ENCODE measurements at regions not wholly inside any gene's neighbourhood (a gene's known extent, or its start where the extent isn't known, plus 50 kb on each side); places are given as distances from the start of the nearest gene placed in this dataset.

DNA sequence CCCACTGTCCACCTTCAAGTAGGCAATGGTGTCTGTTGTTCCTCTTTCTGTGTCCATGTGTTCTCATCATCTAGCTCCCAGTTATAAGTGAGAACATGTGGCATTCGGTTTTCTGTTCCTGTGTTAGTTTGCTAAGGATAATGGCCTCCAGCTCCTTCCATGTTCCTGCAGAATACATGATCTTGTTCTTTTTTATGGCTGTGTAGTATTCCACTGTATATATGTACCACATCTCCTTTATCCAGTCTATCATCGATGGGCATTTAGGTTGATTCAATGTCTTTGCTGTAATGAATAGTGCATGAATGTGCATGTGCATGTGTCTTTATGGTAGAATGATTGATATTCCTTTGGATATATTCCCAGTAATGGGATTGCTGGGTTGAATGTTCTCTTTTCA lies 123.3 kb upstream of the LHX5 start:
- no peaks in the 10 kb centered on the region for H3K36me3 ChIP-seq (ENCODE audit: insufficient read depth)
- no peak overlapping the region for H3K4me3 ChIP-seq (ENCODE audit: low read depth, low read length)
- no peak for DNase-seq (ENCODE audit: extremely low spot score)
- H3K27ac ChIP-seq (ENCODE audit: low read depth) = no peak overlapping the region
- no peaks in the 10 kb centered on the region for H3K4me1 ChIP-seq (ENCODE audit: insufficient read depth)
- 78% methylated on average over 2 of the region's 2 CpGs for WGBS

DNA sequence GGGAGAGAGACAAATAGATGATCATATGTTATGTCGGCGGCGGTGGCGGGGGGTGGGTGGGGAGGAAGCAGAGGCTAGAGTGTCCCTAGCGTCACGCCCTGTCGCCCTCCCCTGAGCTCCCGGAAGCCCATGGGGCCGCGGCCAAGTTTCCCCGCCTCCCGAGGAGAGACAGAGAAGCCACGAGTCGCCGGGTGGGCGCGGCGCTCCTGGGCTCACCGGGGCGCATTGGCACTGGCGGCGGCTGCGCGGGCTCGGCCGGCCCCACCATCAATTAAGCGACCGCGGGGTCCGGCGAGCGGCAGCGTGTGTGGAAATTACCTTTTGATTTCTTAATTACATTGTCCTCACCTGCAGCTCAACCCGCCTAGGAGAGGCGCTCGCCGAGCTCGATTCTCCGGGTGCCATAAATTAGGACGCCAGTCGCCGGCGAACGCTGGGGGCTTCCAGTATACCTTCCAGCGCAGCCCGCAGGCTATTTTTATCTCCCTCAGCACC lies 119.9 kb upstream of the LHX5 start:
- under 1% methylated on average over 46 of the region's 46 CpGs for WGBS
- no peak overlapping the region for H3K27ac ChIP-seq (ENCODE audit: low read depth)
- DNase-seq (ENCODE audit: extremely low spot score) = no peak
- H3K4me1 ChIP-seq (ENCODE audit: insufficient read depth) = no peaks in the 10 kb centered on the region
- H3K4me3 ChIP-seq (ENCODE audit: low read depth, low read length) = no peak overlapping the region
- H3K36me3 ChIP-seq (ENCODE audit: insufficient read depth) = no peaks in the 10 kb centered on the region

DNA sequence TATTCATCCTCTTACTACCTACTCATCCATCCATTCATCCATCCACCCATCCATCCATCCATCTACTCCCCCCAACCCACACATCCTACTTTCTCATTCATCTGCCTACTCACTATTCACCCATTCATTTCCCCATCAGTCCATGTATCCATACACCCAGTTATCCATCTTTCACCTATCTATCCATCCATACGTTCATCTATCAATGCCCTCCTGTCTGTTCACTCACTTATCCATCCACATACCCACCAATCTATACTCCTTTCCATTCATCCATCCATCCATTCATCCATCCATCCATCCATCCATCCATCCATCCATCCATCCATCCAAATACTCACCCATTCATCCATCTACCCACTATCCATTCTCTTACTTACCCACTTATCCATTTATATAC lies 117.8 kb upstream of the LHX5 start:
- Histone ChIP-seq H3K4me3 (ENCODE audit: low read depth, low read length) (no peak overlapping the region), H3K36me3 (ENCODE audit: insufficient read depth) (no peaks in the 10 kb centered on the region), H3K4me1 (ENCODE audit: insufficient read depth) (no peaks in the 10 kb centered on the region), H3K27ac (ENCODE audit: low read depth) (no peak overlapping the region)
- 73% methylated on average over 1 of the region's 1 CpG for WGBS
- no peak for DNase-seq (ENCODE audit: extremely low spot score)

GRCh38 chr12:113587720-113588119 lies 116.0 kb upstream of the LHX5 start:
- Histone ChIP-seq H3K27ac (ENCODE audit: low read depth) (no peak overlapping the region), H3K4me1 (ENCODE audit: insufficient read depth) (no peaks in the 10 kb centered on the region), H3K4me3 (ENCODE audit: low read depth, low read length) (no peak overlapping the region), H3K36me3 (ENCODE audit: insufficient read depth) (no peaks in the 10 kb centered on the region)
- WGBS = 4% methylated on average over 5 of the region's 5 CpGs
- no peak for DNase-seq (ENCODE audit: extremely low spot score)

GRCh38 chr12:113586461-113586860 lies 114.8 kb upstream of the LHX5 start:
- Histone ChIP-seq H3K36me3 (ENCODE audit: insufficient read depth) (no peaks in the 10 kb centered on the region), H3K4me1 (ENCODE audit: insufficient read depth) (no peaks in the 10 kb centered on the region), H3K27ac (ENCODE audit: low read depth) (no peak overlapping the region), H3K4me3 (ENCODE audit: low read depth, low read length) (no peak overlapping the region)
- whole genome bisulfite sequencing = 84% methylated on average over 4 of the region's 4 CpGs
- no peak for DNase-seq (ENCODE audit: extremely low spot score)

DNA sequence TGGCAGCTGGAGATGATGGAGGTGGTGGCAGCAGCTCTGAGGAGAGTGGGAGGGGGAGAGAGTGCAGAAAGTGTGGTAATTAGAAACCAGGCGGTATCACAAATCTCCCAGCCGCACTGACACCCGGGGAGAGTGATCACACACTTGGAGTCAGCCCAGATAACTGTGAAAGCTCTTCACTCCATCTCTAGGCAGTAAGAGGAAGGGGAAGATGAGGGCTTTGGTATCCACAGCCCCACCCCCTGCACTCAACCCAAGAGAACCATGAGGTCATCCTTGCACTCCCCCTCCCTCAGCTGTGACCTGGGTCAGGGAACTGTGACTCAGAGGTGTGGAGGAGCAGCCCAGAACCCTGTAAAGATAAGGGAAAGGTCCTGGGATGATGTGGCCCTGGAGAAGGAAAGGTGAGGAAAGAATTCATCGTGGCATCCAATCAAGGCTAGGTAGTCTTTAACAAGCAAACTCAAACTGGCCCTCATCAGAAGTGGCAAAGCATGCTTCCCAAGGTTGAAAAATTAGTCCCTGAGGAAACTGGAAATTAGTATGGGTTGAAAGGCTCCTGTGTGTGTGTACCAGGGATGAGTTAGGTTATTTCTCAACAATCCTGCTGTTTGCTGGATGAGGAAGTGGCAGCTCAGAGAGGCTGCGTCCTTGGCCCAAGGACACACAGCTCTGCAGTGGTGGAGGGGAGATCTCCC lies 111.0 kb upstream of the LHX5 start:
- WGBS = 28% methylated on average over 5 of the region's 5 CpGs
- H3K36me3 ChIP-seq (ENCODE audit: insufficient read depth) = no peaks in the 10 kb centered on the region
- no peak for DNase-seq (ENCODE audit: extremely low spot score)
- H3K27ac ChIP-seq (ENCODE audit: low read depth) = no peak overlapping the region
- no peak overlapping the region for H3K4me3 ChIP-seq (ENCODE audit: low read depth, low read length)
- no peaks in the 10 kb centered on the region for H3K4me1 ChIP-seq (ENCODE audit: insufficient read depth)

GRCh38 chr12:113581342-113581741 lies 109.7 kb upstream of the LHX5 start:
- Histone ChIP-seq H3K27ac (ENCODE audit: low read depth) (no peak overlapping the region), H3K4me1 (ENCODE audit: insufficient read depth) (no peaks in the 10 kb centered on the region), H3K4me3 (ENCODE audit: low read depth, low read length) (no peak overlapping the region), H3K36me3 (ENCODE audit: insufficient read depth) (no peaks in the 10 kb centered on the region)
- DNase-seq (ENCODE audit: extremely low spot score) = no peak

GRCh38 chr12:113580437-113580836 lies 108.8 kb upstream of the LHX5 start:
- Histone ChIP-seq H3K4me3 (ENCODE audit: low read depth, low read length) (no peak overlapping the region), H3K27ac (ENCODE audit: low read depth) (no peak overlapping the region), H3K4me1 (ENCODE audit: insufficient read depth) (no peaks in the 10 kb centered on the region), H3K36me3 (ENCODE audit: insufficient read depth) (no peaks in the 10 kb centered on the region)
- WGBS = 25% methylated on average over 2 of the region's 2 CpGs
- DNase-seq (ENCODE audit: extremely low spot score) = no peak

GRCh38 chr12:113577464-113578129 lies 105.9 kb upstream of the LHX5 start:
- no peak overlapping the region for H3K27ac ChIP-seq (ENCODE audit: low read depth)
- no peak for DNase-seq (ENCODE audit: extremely low spot score)
- no peak overlapping the region for H3K4me3 ChIP-seq (ENCODE audit: low read depth, low read length)
- H3K4me1 ChIP-seq (ENCODE audit: insufficient read depth) = no peaks in the 10 kb centered on the region
- no peaks in the 10 kb centered on the region for H3K36me3 ChIP-seq (ENCODE audit: insufficient read depth)
- WGBS = 38% methylated on average over 7 of the region's 7 CpGs

DNA sequence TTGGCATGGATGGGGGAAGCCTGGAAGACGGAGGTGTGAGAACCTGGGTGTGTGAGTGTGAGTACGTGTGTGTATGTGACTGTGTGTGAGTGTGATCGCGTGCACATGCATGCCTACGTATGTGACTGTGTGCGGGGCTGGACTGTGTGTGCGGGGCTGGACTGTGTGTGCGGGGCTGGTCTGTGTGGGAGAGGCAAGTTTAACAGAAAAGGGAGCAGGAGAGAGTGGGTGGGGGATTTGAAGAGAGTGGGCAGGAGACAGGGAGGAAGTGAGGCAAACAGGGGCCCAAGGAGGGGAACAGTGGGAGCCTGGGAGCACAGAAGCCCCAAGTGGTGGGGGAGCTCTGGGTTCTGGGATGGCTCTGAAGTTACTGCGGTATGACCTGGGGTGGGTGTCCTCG lies 103.7 kb upstream of the LHX5 start:
- Histone ChIP-seq H3K27ac (ENCODE audit: low read depth) (no peak overlapping the region), H3K4me1 (ENCODE audit: insufficient read depth) (no peaks in the 10 kb centered on the region), H3K36me3 (ENCODE audit: insufficient read depth) (no peaks in the 10 kb centered on the region), H3K4me3 (ENCODE audit: low read depth, low read length) (no peak overlapping the region)
- no peak for DNase-seq (ENCODE audit: extremely low spot score)
- WGBS = 72% methylated on average over 10 of the region's 10 CpGs

- 76% methylated on average over 1 of the region's 1 CpG for WGBS
- no peaks in the 10 kb centered on the region for H3K4me1 ChIP-seq (ENCODE audit: insufficient read depth)
These were observed 101.5 kb upstream of the LHX5 start for GRCh38 chr12:113573148-113573547.

GRCh38 chr12:113571713-113572112 lies 100.0 kb upstream of the LHX5 start:
- WGBS = 70% methylated on average over 3 of the region's 3 CpGs

More at GRCh38 chr12:113573148-113573547, 101.5 kb upstream of the LHX5 start:
- DNase-seq (ENCODE audit: extremely low spot score) = no peak
- H3K27ac ChIP-seq (ENCODE audit: low read depth) = no peak overlapping the region
- H3K4me3 ChIP-seq (ENCODE audit: low read depth, low read length) = no peak overlapping the region
- H3K36me3 ChIP-seq (ENCODE audit: insufficient read depth) = no peaks in the 10 kb centered on the region

GRCh38 chr12:113569806-113570205 lies 98.1 kb upstream of the LHX5 start:
- no peak for DNase-seq (ENCODE audit: extremely low spot score)
- Histone ChIP-seq H3K4me3 (ENCODE audit: low read depth, low read length) (no peak overlapping the region), H3K27ac (ENCODE audit: low read depth) (no peak overlapping the region), H3K4me1 (ENCODE audit: insufficient read depth) (no peaks in the 10 kb centered on the region), H3K36me3 (ENCODE audit: insufficient read depth) (no peaks in the 10 kb centered on the region)
- WGBS = 46% methylated on average over 17 of the region's 17 CpGs

More at GRCh38 chr12:113571713-113572112, 100.0 kb upstream of the LHX5 start:
- no peak overlapping the region for H3K4me3 ChIP-seq (ENCODE audit: low read depth, low read length)
- H3K27ac ChIP-seq (ENCODE audit: low read depth) = no peak overlapping the region
- no peaks in the 10 kb centered on the region for H3K4me1 ChIP-seq (ENCODE audit: insufficient read depth)
- no peak for DNase-seq (ENCODE audit: extremely low spot score)
- no peaks in the 10 kb centered on the region for H3K36me3 ChIP-seq (ENCODE audit: insufficient read depth)

GRCh38 chr12:113568021-113568420 lies 96.3 kb upstream of the LHX5 start:
- Histone ChIP-seq H3K4me3 (ENCODE audit: low read depth, low read length) (no peak overlapping the region), H3K36me3 (ENCODE audit: insufficient read depth) (no peaks in the 10 kb centered on the region), H3K27ac (ENCODE audit: low read depth) (no peak overlapping the region), H3K4me1 (ENCODE audit: insufficient read depth) (no peaks in the 10 kb centered on the region)
- WGBS = 81% methylated on average over 2 of the region's 2 CpGs
- no peak for DNase-seq (ENCODE audit: extremely low spot score)

Measured in urinary bladder (tissue), 3 donors.